ENCODE measurements at regions not wholly inside any gene's neighbourhood (a gene's known extent, or its start where the extent isn't known, plus 50 kb on each side); places are given as distances from the start of the nearest gene placed in this dataset.
"Not testable (repeated sequence)": the region's sequence is repeated elsewhere in the genome, so short reads cannot be mapped to it uniquely, and the experiment has no call there.

GRCh38 chr7:80294346-80294745 is 159.7 kb downstream of the GNAI1 start:
- no peak for TF ChIP-seq CTCF (IDR thresholded peaks at IDR 0.05; ENCODE audit: control extremely low read depth, extremely low read depth)

GRCh38 chr7:80292634-80293033 is 158.0 kb downstream of the GNAI1 start:
- H3K27me3 ChIP-seq (ENCODE audit: control insufficient read depth in 3 of 3, insufficient read depth in 3 of 3, low read length in 2 of 3); DNase-seq; H3K9me3 ChIP-seq (ENCODE audit: control insufficient read depth in 4 of 4, insufficient read depth in 3 of 4, low read length in 3 of 4); H3K36me3 ChIP-seq (ENCODE audit: control insufficient read depth in 4 of 4, insufficient read depth in 4 of 4, low read length in 4 of 4); ATAC-seq (ENCODE audit: insufficient read depth, low FRiP score); H3K4me1 ChIP-seq (ENCODE audit: control insufficient read depth in 5 of 5, insufficient read depth in 5 of 5, low read length in 5 of 5); H3K27ac ChIP-seq (ENCODE audit: low read depth in 1 of 2, low read length in 1 of 2); H3K9ac ChIP-seq (ENCODE audit: insufficient read depth in 1 of 2, low read length in 2 of 2); H3K4me3 ChIP-seq: not testable (repeated sequence)
- WGBS, 2 donors = 69 to 86% methylated on average over 3 of the region's 3 CpGs

More at GRCh38 chr7:80294346-80294745, 159.7 kb downstream of the GNAI1 start:
- Histone ChIP-seq H3K9me3 (ENCODE audit: control insufficient read depth in 4 of 4, insufficient read depth in 3 of 4, low read length in 3 of 4) (peaks cover 0 to 6% (median 0%) of the 10 kb centered on the region in 4 donors), H3K9ac (ENCODE audit: insufficient read depth in 1 of 2, low read length in 2 of 2) (no peak overlapping the region), H3K36me3 (ENCODE audit: control insufficient read depth in 4 of 4, insufficient read depth in 4 of 4, low read length in 4 of 4) (no peaks in the 10 kb centered on the region), H3K27me3 (ENCODE audit: control insufficient read depth in 3 of 3, insufficient read depth in 3 of 3, low read length in 2 of 3) (no peaks in the 10 kb centered on the region), H3K4me3 (no peak overlapping the region), H3K27ac (ENCODE audit: low read depth in 1 of 2, low read length in 1 of 2) (no peak overlapping the region), H3K4me1 (ENCODE audit: control insufficient read depth in 5 of 5, insufficient read depth in 5 of 5, low read length in 5 of 5) (no peaks in the 10 kb centered on the region)
- no peak for DNase-seq
- ATAC-seq (ENCODE audit: insufficient read depth, low FRiP score) = no peak

GRCh38 chr7:80288175-80289122 is 153.8 kb downstream of the GNAI1 start:
- Histone ChIP-seq H3K36me3 (ENCODE audit: control insufficient read depth in 4 of 4, insufficient read depth in 4 of 4, low read length in 4 of 4) (no peaks in the 10 kb centered on the region), H3K9me3 (ENCODE audit: control insufficient read depth in 4 of 4, insufficient read depth in 3 of 4, low read length in 3 of 4) (peaks cover 0 to 2% (median 0%) of the 10 kb centered on the region in 4 donors), H3K4me3 (no peak overlapping the region), H3K9ac (ENCODE audit: insufficient read depth in 1 of 2, low read length in 2 of 2) (no peak overlapping the region), H3K27me3 (ENCODE audit: control insufficient read depth in 3 of 3, insufficient read depth in 3 of 3, low read length in 2 of 3) (no peaks in the 10 kb centered on the region), H3K4me1 (ENCODE audit: control insufficient read depth in 5 of 5, insufficient read depth in 5 of 5, low read length in 5 of 5) (no peaks in the 10 kb centered on the region), H3K27ac (ENCODE audit: low read depth in 1 of 2, low read length in 1 of 2) (no peak overlapping the region)
- no peak for ATAC-seq (ENCODE audit: insufficient read depth, low FRiP score)
- no peak for TF ChIP-seq CTCF (IDR thresholded peaks at IDR 0.05; ENCODE audit: control extremely low read depth, extremely low read depth)
- peak in 1 of 3 donors; percentile 43 for DNase-seq
- 81 to 85% methylated on average over 4 of the region's 4 CpGs for whole genome bisulfite sequencing, 2 donors

- Histone ChIP-seq H3K9me3 (ENCODE audit: control insufficient read depth in 4 of 4, insufficient read depth in 3 of 4, low read length in 3 of 4) (peaks cover 0 to 2% (median 0%) of the 10 kb centered on the region in 4 donors), H3K4me3 (no peak overlapping the region), H3K27me3 (ENCODE audit: control insufficient read depth in 3 of 3, insufficient read depth in 3 of 3, low read length in 2 of 3) (no peaks in the 10 kb centered on the region), H3K4me1 (ENCODE audit: control insufficient read depth in 5 of 5, insufficient read depth in 5 of 5, low read length in 5 of 5) (no peaks in the 10 kb centered on the region), H3K9ac (ENCODE audit: insufficient read depth in 1 of 2, low read length in 2 of 2) (no peak overlapping the region), H3K27ac (ENCODE audit: low read depth in 1 of 2, low read length in 1 of 2) (no peak overlapping the region), H3K36me3 (ENCODE audit: control insufficient read depth in 4 of 4, insufficient read depth in 4 of 4, low read length in 4 of 4) (no peaks in the 10 kb centered on the region)
- ATAC-seq (ENCODE audit: insufficient read depth, low FRiP score) (no peak), DNase-seq (no peak)
- 75 to 83% methylated on average over 2 of the region's 2 CpGs for WGBS, 2 donors
- TF ChIP-seq CTCF (IDR thresholded peaks at IDR 0.05; ENCODE audit: control extremely low read depth, extremely low read depth) = no peak
These were observed 153.0 kb downstream of the GNAI1 start for GRCh38 chr7:80287400-80288174.
